EL (cell line): ENCODE measurements at regions not wholly inside any gene's neighbourhood (a gene's known extent, or its start where the extent isn't known, plus 50 kb on each side); places are given as distances from the start of the nearest gene placed in this dataset.
"Not testable (repeated sequence)": the region's sequence is repeated elsewhere in the genome, so short reads cannot be mapped to it uniquely, and the experiment has no call there.

Experiments
- DNase-seq: peaks from one replicate; pipeline ENCODE4 v3.0.0-alpha.2; 2016

GRCh38 chr4:29240641-29241040 is 1479.5 kb upstream of the PCDH7 start:
- DNase-seq = no peak

- no peak for DNase-seq
Measured at GRCh38 chr4:29243054-29243453, 1477.1 kb upstream of the PCDH7 start.

GRCh38 chr4:29243851-29244250 is 1476.3 kb upstream of the PCDH7 start:
- no peak for DNase-seq

- peak; percentile 36 for DNase-seq
Measured at GRCh38 chr4:29259556-29259955, 1460.6 kb upstream of the PCDH7 start.

- DNase-seq = no peak
Measured at GRCh38 chr4:29262986-29263385, 1457.2 kb upstream of the PCDH7 start.

- no peak for DNase-seq
Measured at GRCh38 chr4:29276150-29276549, 1444.0 kb upstream of the PCDH7 start.

- DNase-seq = peak; percentile 72
Measured at GRCh38 chr4:29277381-29277780, 1442.8 kb upstream of the PCDH7 start.

- DNase-seq = peak; percentile 80
Measured at GRCh38 chr4:29278585-29278984, 1441.6 kb upstream of the PCDH7 start.

GRCh38 chr4:29289118-29289517 is 1431.1 kb upstream of the PCDH7 start:
- DNase-seq = no peak

- no peak for DNase-seq
Measured at GRCh38 chr4:29295280-29295679, 1424.9 kb upstream of the PCDH7 start.

GRCh38 chr4:29304595-29304994 is 1415.6 kb upstream of the PCDH7 start:
- peak; percentile 58 for DNase-seq

- DNase-seq = no peak
Measured at GRCh38 chr4:29307256-29307655, 1412.9 kb upstream of the PCDH7 start.

GRCh38 chr4:29307755-29308154 is 1412.4 kb upstream of the PCDH7 start:
- no peak for DNase-seq

GRCh38 chr4:29309050-29309449 is 1411.1 kb upstream of the PCDH7 start:
- peak; percentile 89 for DNase-seq

GRCh38 chr4:29310252-29310651 is 1409.9 kb upstream of the PCDH7 start:
- peak; percentile 36 for DNase-seq

GRCh38 chr4:29311247-29311646 is 1408.9 kb upstream of the PCDH7 start:
- DNase-seq = peak; percentile 66

- no peak for DNase-seq
Measured at GRCh38 chr4:29319663-29320340, 1400.4 kb upstream of the PCDH7 start.

GRCh38 chr4:29320947-29321620 is 1399.1 kb upstream of the PCDH7 start:
- DNase-seq = no peak

GRCh38 chr4:29326004-29326403 is 1394.2 kb upstream of the PCDH7 start:
- no peak for DNase-seq

GRCh38 chr4:29326816-29327215 is 1393.4 kb upstream of the PCDH7 start:
- DNase-seq = no peak

- DNase-seq = no peak
Measured at GRCh38 chr4:29336861-29337260, 1383.3 kb upstream of the PCDH7 start.

GRCh38 chr4:29372971-29373370 is 1347.2 kb upstream of the PCDH7 start:
- DNase-seq = no peak

GRCh38 chr4:29375716-29376115 is 1344.5 kb upstream of the PCDH7 start:
- no peak for DNase-seq

GRCh38 chr4:29378237-29378636 is 1341.9 kb upstream of the PCDH7 start:
- DNase-seq = not testable (repeated sequence)

- DNase-seq = peak; percentile 51
Measured at GRCh38 chr4:29390921-29391320, 1329.2 kb upstream of the PCDH7 start.
